ENCODE measurements at regions not wholly inside any gene's neighbourhood (a gene's known extent, or its start where the extent isn't known, plus 50 kb on each side); places are given as distances from the start of the nearest gene placed in this dataset.

DNA sequence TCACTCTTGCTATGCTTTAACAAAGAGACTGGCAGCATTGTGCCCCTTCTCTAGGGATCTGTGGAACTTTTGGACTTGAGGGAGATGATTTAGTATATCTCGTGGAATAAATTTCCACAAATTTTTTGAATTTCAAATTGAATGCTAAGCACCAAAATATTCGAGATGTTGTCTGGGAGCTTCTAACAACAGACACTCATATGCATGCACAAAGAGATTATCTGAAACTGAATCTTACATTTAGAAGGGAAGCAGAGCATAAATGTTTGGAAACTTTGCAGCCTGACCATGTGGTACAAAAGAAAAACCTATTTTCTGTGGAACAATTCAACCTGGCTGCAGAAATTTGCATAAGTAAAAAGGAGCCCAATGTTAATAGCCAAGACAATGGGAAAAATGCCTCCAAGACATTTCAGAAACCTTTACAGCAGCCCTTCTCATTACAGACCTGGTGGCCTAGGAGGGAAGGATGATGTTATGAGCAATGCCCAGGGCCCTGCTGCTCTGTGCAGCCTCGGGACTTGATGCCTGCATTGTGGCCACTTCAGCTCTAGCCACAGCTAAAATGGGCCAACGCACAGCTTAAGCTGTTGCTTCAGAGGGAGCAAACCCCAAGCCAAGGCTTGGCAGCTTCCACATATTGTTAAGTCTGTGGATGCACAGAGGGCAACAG lies 285.8 kb upstream of the FAM174A start:
- Histone ChIP-seq H3K79me1 (ENCODE audit: low read depth, low read length) (no peaks in the 10 kb centered on the region), H2AFZ (ENCODE audit: low read length) (no peak overlapping the region), H2BK15ac (ENCODE audit: low read length) (no peak overlapping the region), H4K5ac (ENCODE audit: insufficient read length, low read depth, low read length) (no peak overlapping the region), H4K91ac (replicated peaks; ENCODE audit: insufficient read length, low read length) (no peak overlapping the region), H4K20me1 (replicated peaks in 1 of 2; ENCODE audit: control insufficient read depth in 1 of 2, insufficient read depth in 2 of 2, low read length in 2 of 2) (no peaks in the 10 kb centered on the region), H2AK5ac (ENCODE audit: low read depth, low read length) (no peak overlapping the region), H3K27me3 (replicated peaks in 1 of 4; ENCODE audit: control insufficient read depth in 3 of 4, extremely low read depth in 1 of 4, insufficient read depth in 3 of 4, low read length in 3 of 4) (no peaks in the 10 kb centered on the region), H3K4me2 (ENCODE audit: insufficient read depth in 1 of 2, low read depth in 2 of 2, low read length in 2 of 2) (no peak overlapping the region), H3K9ac (replicated peaks in 1 of 4; ENCODE audit: extremely low read depth in 1 of 4, low read depth in 3 of 4, low read length in 3 of 4) (no peak overlapping the region), H3K9me3 (ENCODE audit: insufficient read depth in 2 of 2, low read depth in 1 of 2, low read length in 1 of 2) (no peaks in the 10 kb centered on the region), H3K27ac (ENCODE audit: low read depth, low read length) (no peak overlapping the region), H3K79me2 (ENCODE audit: control insufficient read depth in 1 of 2, insufficient read depth in 2 of 2, low read length in 2 of 2) (no peaks in the 10 kb centered on the region), H3K4ac (replicated peaks; ENCODE audit: insufficient read length, low read depth, low read length) (no peak overlapping the region), H2BK20ac (ENCODE audit: low read length) (no peak overlapping the region), H3K36me3 (ENCODE audit: control insufficient read depth in 2 of 4, insufficient read depth in 4 of 4, low read length in 3 of 4) (no peaks in the 10 kb centered on the region), H3K18ac (ENCODE audit: extremely low read depth, low read length) (no peak overlapping the region; the same call in 1 of the 2 replicates), H3K4me1 (replicated peaks in 1 of 4; ENCODE audit: control insufficient read depth in 3 of 4, insufficient read depth in 4 of 4, low read length in 3 of 4) (peaks cover 0 to 3% (median 1%) of the 10 kb centered on the region in 4 experiments; a peak in 1 of 7 replicates), H3K14ac (ENCODE audit: insufficient read length) (no peak overlapping the region), H2BK12ac (ENCODE audit: low read depth, low read length) (no peak overlapping the region), H3K23me2 (ENCODE audit: low read depth, low read length) (no peaks in the 10 kb centered on the region), H3K23ac (ENCODE audit: insufficient read length) (no peak overlapping the region), H4K8ac (ENCODE audit: extremely low read depth, insufficient read depth, low read length) (no peak overlapping the region), H3K56ac (replicated peaks; ENCODE audit: insufficient read length, low read depth, low read length) (no peak overlapping the region), H3K4me3 (ENCODE audit: extremely low read depth in 1 of 4, insufficient read depth in 2 of 4, low read depth in 3 of 4, low read length in 4 of 4) (no peak overlapping the region), H2BK120ac (replicated peaks; ENCODE audit: low read depth, low read length) (no peak overlapping the region), H2BK5ac (ENCODE audit: low read depth, low read length) (no peak overlapping the region)
- FAIRE-seq: no peak
- POLR2A ChIA-PET (ENCODE audit: partially characterized antibody): no interaction called here
- WGBS, 2 experiments (ENCODE audit: extremely low coverage in 1 of 2, insufficient coverage in 1 of 2, insufficient read length in 1 of 2, insufficient replicate concordance in 2 of 2, low coverage in 1 of 2, low lambda C conversion rate in 2 of 2, missing lambda C conversion rate in 1 of 2): 95% methylated on average over 4 of the region's 4 CpGs; no CpG with 5 or more reads in 1 of the 2 experiments
- no peak for DNase-seq (ENCODE audit: low read depth in 1 of 2, low spot score in 2 of 2)
- CTCF ChIA-PET (ENCODE audit: partially characterized antibody): no interaction called here
- TF ChIP-seq SIN3A (conservative IDR thresholded peaks at IDR 0.05 in 1 of 2, IDR thresholded peaks at IDR 0.05 in 1 of 2; ENCODE audit: low read depth in 1 of 2, low read length in 2 of 2): no peak
- TF ChIP-seq GTF2F1 (IDR thresholded peaks at IDR 0.05; ENCODE audit: borderline replicate concordance, low read depth, low read length): no peak
- no peak for TF ChIP-seq TBP (IDR thresholded peaks at IDR 0.05; ENCODE audit: low read depth, low read length)
- TF ChIP-seq BCL11A (IDR thresholded peaks at IDR 0.05; ENCODE audit: low read depth in 2 of 2, low read length in 2 of 2): no peak
- no peak for TF ChIP-seq SRF (IDR thresholded peaks at IDR 0.05; ENCODE audit: low read depth, low read length)
- TF ChIP-seq YY1 (IDR thresholded peaks at IDR 0.05; ENCODE audit: low read depth, low read length): no peak
- no peak for TF ChIP-seq NRF1 (IDR thresholded peaks at IDR 0.05; ENCODE audit: low read depth, low read length)
- no peak for TF ChIP-seq HDAC2 (IDR thresholded peaks at IDR 0.05; ENCODE audit: borderline replicate concordance in 1 of 2, low read depth in 2 of 2, low read length in 2 of 2)
- TF ChIP-seq POLR2A (IDR thresholded peaks at IDR 0.05; ENCODE audit: control extremely low read depth in 1 of 2, low read depth in 2 of 2, low read length in 2 of 2): no peak
- no peak for TF ChIP-seq EP300 (IDR thresholded peaks at IDR 0.05; ENCODE audit: borderline replicate concordance in 1 of 2, low read depth in 2 of 2, low read length in 2 of 2)
- TF ChIP-seq, protein P1, sequence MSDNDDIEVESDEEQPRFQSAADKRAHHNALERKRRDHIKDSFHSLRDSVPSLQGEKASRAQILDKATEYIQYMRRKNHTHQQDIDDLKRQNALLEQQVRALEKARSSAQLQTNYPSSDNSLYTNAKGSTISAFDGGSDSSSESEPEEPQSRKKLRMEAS (IDR thresholded peaks at IDR 0.05): no peak

All from H1 (cell line).